C4-2B (cell line): ENCODE measurements at regions not wholly inside any gene's neighbourhood (a gene's known extent, or its start where the extent isn't known, plus 50 kb on each side); places are given as distances from the start of the nearest gene placed in this dataset.

ENCODE experiments used
- CTCF ChIP-seq: fragments of 450-650 bp; conservative IDR thresholded peaks from 2 replicates; pipeline ENCODE4 v1.5.1; 2017; ENCODE audit warnings: mild to moderate bottlenecking
- ZFX ChIP-seq: fragments of 450-650 bp; IDR thresholded peaks from 2 replicates; pipeline ENCODE4 v1.6.1; 2017

- TF ChIP-seq CTCF (no peak), ZFX (no peak)
Observed at GRCh38 chr6:163720460-163721235, 306.1 kb downstream of the QKI start.
